ENCODE measurements at regions not wholly inside any gene's neighbourhood (a gene's known extent, or its start where the extent isn't known, plus 50 kb on each side); places are given as distances from the start of the nearest gene placed in this dataset.

- H3K9ac ChIP-seq (ENCODE audit: low read length in 3 of 3): no peak overlapping the region
- H3K36me3 ChIP-seq (ENCODE audit: control insufficient read depth in 2 of 3, insufficient read depth in 3 of 3, low read length in 3 of 3): no peaks in the 10 kb centered on the region
- no peak for DNase-seq
- no peak overlapping the region for H3K27ac ChIP-seq (ENCODE audit: low read depth in 2 of 2, low read length in 2 of 2)
- no peaks in the 10 kb centered on the region for H3K4me1 ChIP-seq (ENCODE audit: control insufficient read depth in 2 of 3, insufficient read depth in 2 of 3, low read depth in 1 of 3, low read length in 3 of 3)
- TF ChIP-seq CTCF (IDR thresholded peaks at IDR 0.05; ENCODE audit: borderline replicate concordance, extremely low read depth, insufficient read depth): no peak
- H3K4me3 ChIP-seq (ENCODE audit: low read length in 3 of 3): no peak overlapping the region
- intact Hi-C loops (cut with DNase I): no loop called here
- FAIRE-seq: no peak
- H3K9me3 ChIP-seq (ENCODE audit: control insufficient read depth in 2 of 3, insufficient read depth in 1 of 3, low read length in 3 of 3): no peaks in the 10 kb centered on the region
- no peaks in the 10 kb centered on the region for H3K27me3 ChIP-seq (ENCODE audit: control insufficient read depth, insufficient read depth, low read length)
Measured at GRCh38 chr6:80679992-80680391, 573.5 kb downstream of the BCKDHB start.

- H3K4me1 ChIP-seq (ENCODE audit: control insufficient read depth in 2 of 3, insufficient read depth in 2 of 3, low read depth in 1 of 3, low read length in 3 of 3): no peaks in the 10 kb centered on the region
- H3K9me3 ChIP-seq (ENCODE audit: control insufficient read depth in 2 of 3, insufficient read depth in 1 of 3, low read length in 3 of 3): no peaks in the 10 kb centered on the region
- no peak for TF ChIP-seq CTCF (IDR thresholded peaks at IDR 0.05; ENCODE audit: borderline replicate concordance, extremely low read depth, insufficient read depth)
- no peak overlapping the region for H3K27ac ChIP-seq (ENCODE audit: low read depth in 2 of 2, low read length in 2 of 2)
- no peaks in the 10 kb centered on the region for H3K27me3 ChIP-seq (ENCODE audit: control insufficient read depth, insufficient read depth, low read length)
- no peak for DNase-seq
- H3K36me3 ChIP-seq (ENCODE audit: control insufficient read depth in 2 of 3, insufficient read depth in 3 of 3, low read length in 3 of 3): no peaks in the 10 kb centered on the region
- intact Hi-C loops (cut with DNase I): no loop called here
- H3K4me3 ChIP-seq (ENCODE audit: low read length in 3 of 3): no peak overlapping the region
- FAIRE-seq: no peak
- H3K9ac ChIP-seq (ENCODE audit: low read length in 3 of 3): no peak overlapping the region
Measured at GRCh38 chr6:80676386-80676785, 569.9 kb downstream of the BCKDHB start.

GRCh38 chr6:80674669-80675068 lies 568.2 kb downstream of the BCKDHB start:
- no peak for TF ChIP-seq CTCF (IDR thresholded peaks at IDR 0.05; ENCODE audit: borderline replicate concordance, extremely low read depth, insufficient read depth)
- no peaks in the 10 kb centered on the region for H3K4me1 ChIP-seq (ENCODE audit: control insufficient read depth in 2 of 3, insufficient read depth in 2 of 3, low read depth in 1 of 3, low read length in 3 of 3)
- no peaks in the 10 kb centered on the region for H3K36me3 ChIP-seq (ENCODE audit: control insufficient read depth in 2 of 3, insufficient read depth in 3 of 3, low read length in 3 of 3)
- intact Hi-C loops (cut with DNase I): no loop called here
- H3K27ac ChIP-seq (ENCODE audit: low read depth in 2 of 2, low read length in 2 of 2): no peak overlapping the region
- H3K4me3 ChIP-seq (ENCODE audit: low read length in 3 of 3): no peak overlapping the region
- no peaks in the 10 kb centered on the region for H3K27me3 ChIP-seq (ENCODE audit: control insufficient read depth, insufficient read depth, low read length)
- FAIRE-seq (no peak), DNase-seq (no peak)
- no peaks in the 10 kb centered on the region for H3K9me3 ChIP-seq (ENCODE audit: control insufficient read depth in 2 of 3, insufficient read depth in 1 of 3, low read length in 3 of 3)
- no peak overlapping the region for H3K9ac ChIP-seq (ENCODE audit: low read length in 3 of 3)

GRCh38 chr6:80673367-80673766 lies 566.9 kb downstream of the BCKDHB start:
- DNase-seq (no peak), FAIRE-seq (no peak)
- no peaks in the 10 kb centered on the region for H3K36me3 ChIP-seq (ENCODE audit: control insufficient read depth in 2 of 3, insufficient read depth in 3 of 3, low read length in 3 of 3)
- no peaks in the 10 kb centered on the region for H3K27me3 ChIP-seq (ENCODE audit: control insufficient read depth, insufficient read depth, low read length)
- intact Hi-C loops (cut with DNase I): no loop called here
- no peaks in the 10 kb centered on the region for H3K9me3 ChIP-seq (ENCODE audit: control insufficient read depth in 2 of 3, insufficient read depth in 1 of 3, low read length in 3 of 3)
- no peak for TF ChIP-seq CTCF (IDR thresholded peaks at IDR 0.05; ENCODE audit: borderline replicate concordance, extremely low read depth, insufficient read depth)
- H3K27ac ChIP-seq (ENCODE audit: low read depth in 2 of 2, low read length in 2 of 2): no peak overlapping the region
- H3K4me1 ChIP-seq (ENCODE audit: control insufficient read depth in 2 of 3, insufficient read depth in 2 of 3, low read depth in 1 of 3, low read length in 3 of 3): no peaks in the 10 kb centered on the region
- H3K9ac ChIP-seq (ENCODE audit: low read length in 3 of 3): no peak overlapping the region
- H3K4me3 ChIP-seq (ENCODE audit: low read length in 3 of 3): no peak overlapping the region

Measured in kidney (tissue), 13 donors.